OCI-LY3 (cell line): ENCODE measurements at regions not wholly inside any gene's neighbourhood (a gene's known extent, or its start where the extent isn't known, plus 50 kb on each side); places are given as distances from the start of the nearest gene placed in this dataset.

ENCODE experiments used
- H2AFZ ChIP-seq: fragments of 200-600, 300-600 bp; shearing (Covaris generic); 2 replicates; pipeline ENCODE4 v1.6.0; 2014; ENCODE audit warnings: antibody characterized with exemption, low read depth, low read length
- H3K27ac ChIP-seq: fragments of 200-600, 300-600 bp; sonication (generic); 2 replicates; pipeline ENCODE4 v1.5.1; 2014; ENCODE audit warnings: mild to moderate bottlenecking, low read length, moderate library complexity, mixed read lengths
- H3K27me3 ChIP-seq: fragments of 200-600, 300-600 bp; sonication (generic); 2 replicates; pipeline ENCODE4 v1.6.1; 2014; ENCODE audit warnings: low read depth, low read length, mixed read lengths
- H3K36me3 ChIP-seq: fragments of 200-600, 300-600 bp; sonication (generic); replicated peaks from 2 replicates; pipeline ENCODE3; 2014; ENCODE audit warnings: low read depth, low read length, mixed read lengths
- H3K4me1 ChIP-seq: fragments of 300-600, 200-600 bp; sonication (generic); 2 replicates; pipeline ENCODE4 v1.6.1; 2014; ENCODE audit warnings: low read length, mixed read lengths
- H3K4me2 ChIP-seq: fragments of 200-600, 300-600 bp; sonication (generic); 2 replicates; pipeline ENCODE4 v1.6.1; 2014; ENCODE audit warnings: low read length, mixed read lengths
- H3K4me3 ChIP-seq: fragments of 300-600, 200-600 bp; sonication (generic); 2 replicates; pipeline ENCODE4 v1.5.1; 2014; ENCODE audit warnings: antibody characterized with exemption, mild to moderate bottlenecking, low read length, moderate library complexity
- H3K79me2 ChIP-seq: fragments of 300-600, 200-600 bp; shearing (Covaris generic); 2 replicates; pipeline ENCODE4 v1.6.1; 2014; ENCODE audit warnings: mild to moderate bottlenecking, low read length, mixed read lengths
- H3K9ac ChIP-seq: fragments of 300-600, 200-600 bp; shearing (Covaris generic); 2 replicates; pipeline ENCODE4 v1.6.0; 2014; ENCODE audit warnings: mild to moderate bottlenecking, low read length, moderate library complexity
- H3K9me3 ChIP-seq: fragments of 200-600, 300-600 bp; shearing (Covaris generic); 2 replicates; pipeline ENCODE4 v1.6.1; 2014; ENCODE audit warnings: low read length, mixed read lengths; ENCODE audit not compliant: insufficient read depth
- H4K20me1 ChIP-seq: fragments of 200-600, 300-600 bp; sonication (generic); 2 replicates; pipeline ENCODE4 v1.6.1; 2016; ENCODE audit warnings: low read length, mixed read lengths; ENCODE audit not compliant: insufficient read depth
- EZH2phosphoT487 ChIP-seq: fragments of 200-600 bp; shearing (Covaris generic); IDR thresholded peaks from 2 replicates; pipeline ENCODE4 v1.6.1; 2018; ENCODE audit warnings: antibody characterized with exemption, mixed run types, low read depth
- TF ChIP-seq, protein P1 (sequence below): fragments of 200-600, 300-600 bp; sonication (generic); IDR thresholded peaks from 2 replicates; pipeline ENCODE4 v1.5.1; 2014; ENCODE audit warnings: antibody characterized with exemption, low read length, low read depth

DNA sequence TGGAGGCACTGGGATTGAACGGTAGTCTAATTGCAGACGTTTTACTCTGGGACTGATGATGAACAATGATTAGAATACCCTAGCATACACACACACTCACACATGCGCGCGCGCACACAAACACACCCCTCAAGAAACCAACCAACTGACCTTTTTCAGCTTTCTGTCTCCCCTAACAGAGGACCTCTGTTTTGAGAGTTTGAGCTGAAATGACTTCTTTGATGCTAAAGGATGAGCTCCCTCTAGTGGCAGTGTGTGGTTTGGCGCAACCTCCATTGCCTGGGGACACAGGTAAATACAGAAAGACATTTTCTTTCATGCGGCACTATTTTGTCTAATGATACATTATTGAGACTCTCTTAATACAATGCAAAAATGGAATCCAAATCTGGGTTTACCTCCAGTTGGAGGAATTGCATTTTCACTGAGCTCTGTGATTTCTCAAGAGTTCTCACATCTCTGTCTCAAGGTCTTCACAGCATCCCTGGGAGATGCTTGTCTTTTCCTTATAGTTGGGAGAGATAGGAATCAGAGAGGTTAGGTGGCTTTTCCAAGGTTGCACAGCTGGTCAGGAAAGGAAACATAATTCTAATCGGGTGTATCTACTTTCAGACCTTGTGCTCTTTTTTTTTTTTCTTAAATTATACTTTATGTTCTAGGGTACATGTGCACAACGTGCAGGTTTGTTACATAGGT lies 187.5 kb downstream of the TMEM38B start:
- Histone ChIP-seq H3K4me3 (peak overlapping the region; percentile 45), H3K79me2 (no peaks in the 10 kb centered on the region), H3K36me3 (no peaks in the 10 kb centered on the region), H3K9me3 (no peaks in the 10 kb centered on the region), H3K9ac (no peak overlapping the region), H3K27me3 (peaks cover 11% of the 10 kb centered on the region; the same call in 1 of the 2 replicates), H2AFZ (no peak overlapping the region), H3K4me1 (peaks cover 59% of the 10 kb centered on the region), H3K27ac (no peak overlapping the region), H3K4me2 (peak overlapping the region; percentile 63), H4K20me1 (no peaks in the 10 kb centered on the region)
- no peak for TF ChIP-seq EZH2phosphoT487
- TF ChIP-seq, protein P1, sequence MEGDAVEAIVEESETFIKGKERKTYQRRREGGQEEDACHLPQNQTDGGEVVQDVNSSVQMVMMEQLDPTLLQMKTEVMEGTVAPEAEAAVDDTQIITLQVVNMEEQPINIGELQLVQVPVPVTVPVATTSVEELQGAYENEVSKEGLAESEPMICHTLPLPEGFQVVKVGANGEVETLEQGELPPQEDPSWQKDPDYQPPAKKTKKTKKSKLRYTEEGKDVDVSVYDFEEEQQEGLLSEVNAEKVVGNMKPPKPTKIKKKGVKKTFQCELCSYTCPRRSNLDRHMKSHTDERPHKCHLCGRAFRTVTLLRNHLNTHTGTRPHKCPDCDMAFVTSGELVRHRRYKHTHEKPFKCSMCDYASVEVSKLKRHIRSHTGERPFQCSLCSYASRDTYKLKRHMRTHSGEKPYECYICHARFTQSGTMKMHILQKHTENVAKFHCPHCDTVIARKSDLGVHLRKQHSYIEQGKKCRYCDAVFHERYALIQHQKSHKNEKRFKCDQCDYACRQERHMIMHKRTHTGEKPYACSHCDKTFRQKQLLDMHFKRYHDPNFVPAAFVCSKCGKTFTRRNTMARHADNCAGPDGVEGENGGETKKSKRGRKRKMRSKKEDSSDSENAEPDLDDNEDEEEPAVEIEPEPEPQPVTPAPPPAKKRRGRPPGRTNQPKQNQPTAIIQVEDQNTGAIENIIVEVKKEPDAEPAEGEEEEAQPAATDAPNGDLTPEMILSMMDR, result peak; percentile 95

DNA sequence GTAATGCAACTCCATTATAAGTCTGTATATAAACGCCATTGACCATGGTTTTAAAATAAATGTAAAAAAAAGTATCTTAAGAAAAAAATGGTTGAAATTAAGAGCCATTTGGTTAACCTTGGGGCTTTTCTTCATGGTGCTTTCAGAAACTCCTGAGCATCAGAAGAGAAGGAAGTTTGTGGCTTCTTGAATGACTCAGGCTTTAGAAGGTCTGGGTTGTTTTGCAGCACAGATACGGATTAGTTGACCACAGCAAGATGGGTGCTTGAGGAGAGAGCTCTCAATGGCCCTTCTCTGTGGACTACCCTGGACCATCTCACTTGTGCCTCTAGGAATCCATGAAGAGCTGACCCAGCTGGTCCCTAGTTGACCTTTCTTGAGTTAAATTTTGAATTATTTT lies 189.5 kb downstream of the TMEM38B start:
- no peaks in the 10 kb centered on the region for H4K20me1 ChIP-seq
- no peaks in the 10 kb centered on the region for H3K9me3 ChIP-seq
- H3K4me2 ChIP-seq, result peak overlapping the region; percentile 76
- H3K36me3 ChIP-seq, result no peaks in the 10 kb centered on the region
- peak overlapping the region; percentile 65 for H3K4me3 ChIP-seq
- TF ChIP-seq, protein P1, result no peak
- TF ChIP-seq EZH2phosphoT487, result no peak
- peaks cover 55% of the 10 kb centered on the region for H3K4me1 ChIP-seq
- H3K9ac ChIP-seq, result peak overlapping the region; percentile 47; the same call in 1 of the 2 replicates
- H3K79me2 ChIP-seq, result no peaks in the 10 kb centered on the region
- H3K27ac ChIP-seq, result peak overlapping the region; percentile 45
- no peak overlapping the region for H2AFZ ChIP-seq
- H3K27me3 ChIP-seq, result peaks cover 11% of the 10 kb centered on the region; the same call in 1 of the 2 replicates

DNA sequence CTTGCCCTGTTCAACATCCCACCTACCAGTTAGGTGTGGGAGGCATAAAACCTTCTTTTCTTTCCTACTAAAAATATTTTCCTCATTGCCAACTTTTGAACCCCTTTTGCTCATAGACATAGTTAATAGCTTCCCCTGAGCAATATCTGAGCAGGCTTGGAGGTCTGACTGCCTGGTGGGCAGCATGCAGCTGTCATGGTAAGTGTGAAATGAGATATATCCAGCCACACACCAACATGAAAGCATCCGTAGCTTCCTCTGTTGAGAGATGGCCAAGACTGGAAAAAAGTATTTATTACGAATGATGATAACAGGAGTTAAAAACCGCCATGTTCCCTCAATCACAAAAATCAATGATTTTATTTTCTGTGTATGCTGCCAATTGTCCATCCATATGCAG lies 190.1 kb downstream of the TMEM38B start:
- peak overlapping the region; percentile 65 for H3K4me3 ChIP-seq
- H3K36me3 ChIP-seq, result no peaks in the 10 kb centered on the region
- no peak overlapping the region for H2AFZ ChIP-seq
- peaks cover 55% of the 10 kb centered on the region for H3K4me1 ChIP-seq
- peak overlapping the region; percentile 45; the same call in 1 of the 2 replicates for H3K27ac ChIP-seq
- TF ChIP-seq EZH2phosphoT487, result no peak
- TF ChIP-seq, protein P1, result no peak
- no peaks in the 10 kb centered on the region for H4K20me1 ChIP-seq
- H3K9me3 ChIP-seq, result no peaks in the 10 kb centered on the region
- H3K4me2 ChIP-seq, result peak overlapping the region; percentile 76
- H3K27me3 ChIP-seq, result peaks cover 11% of the 10 kb centered on the region; the same call in 1 of the 2 replicates
- H3K79me2 ChIP-seq, result no peaks in the 10 kb centered on the region
- no peak overlapping the region for H3K9ac ChIP-seq

DNA sequence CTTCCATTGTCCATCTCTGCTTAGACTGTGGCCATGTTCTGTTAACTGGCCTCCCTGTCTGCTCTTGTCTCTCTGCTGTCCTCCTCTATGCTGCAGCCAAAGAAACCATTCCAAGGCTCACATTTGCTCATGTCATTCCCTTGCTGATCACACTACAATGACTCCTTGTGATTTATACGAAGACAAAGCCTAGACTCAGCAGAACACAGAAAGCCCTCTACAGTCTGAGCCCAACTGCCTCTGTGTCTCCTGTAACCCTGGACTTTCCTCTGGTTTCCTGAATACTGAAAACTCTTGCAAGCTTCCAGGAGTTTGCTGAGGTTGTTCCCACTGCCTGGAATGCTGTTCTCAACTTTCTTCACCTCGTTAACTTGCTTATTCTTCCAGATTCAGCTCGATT lies 191.8 kb downstream of the TMEM38B start:
- no peak overlapping the region for H3K4me3 ChIP-seq
- no peaks in the 10 kb centered on the region for H3K36me3 ChIP-seq
- peaks cover 11% of the 10 kb centered on the region; the same call in 1 of the 2 replicates for H3K27me3 ChIP-seq
- H4K20me1 ChIP-seq, result no peaks in the 10 kb centered on the region
- H2AFZ ChIP-seq, result no peak overlapping the region
- H3K79me2 ChIP-seq, result no peaks in the 10 kb centered on the region
- H3K27ac ChIP-seq, result no peak overlapping the region
- H3K9me3 ChIP-seq, result no peaks in the 10 kb centered on the region
- TF ChIP-seq EZH2phosphoT487, result no peak
- TF ChIP-seq, protein P1, result no peak
- no peak overlapping the region for H3K9ac ChIP-seq
- peaks cover 52% of the 10 kb centered on the region for H3K4me1 ChIP-seq
- no peak overlapping the region for H3K4me2 ChIP-seq
